ENCODE measurements at regions not wholly inside any gene's neighbourhood (a gene's known extent, or its start where the extent isn't known, plus 50 kb on each side); places are given as distances from the start of the nearest gene placed in this dataset.

GRCh38 chr1:208637181-208637580, 393.0 kb upstream of the PLXNA2 start:
- DNase-seq (ENCODE audit: low read depth), result peak; percentile 8

GRCh38 chr1:208639382-208639781, 395.2 kb upstream of the PLXNA2 start:
- no peak for DNase-seq (ENCODE audit: low read depth)

GRCh38 chr1:208640295-208640694, 396.1 kb upstream of the PLXNA2 start:
- DNase-seq (ENCODE audit: low read depth), result no peak

GRCh38 chr1:208641579-208642280, 397.5 kb upstream of the PLXNA2 start:
- peak; percentile 8 for DNase-seq (ENCODE audit: low read depth)

- DNase-seq (ENCODE audit: low read depth), result no peak
Observed at GRCh38 chr1:208643005-208643597, 398.9 kb upstream of the PLXNA2 start.

- DNase-seq (ENCODE audit: low read depth), result no peak
Observed at GRCh38 chr1:208644401-208645160, 400.4 kb upstream of the PLXNA2 start.

GRCh38 chr1:208646431-208646830, 402.2 kb upstream of the PLXNA2 start:
- no peak for DNase-seq (ENCODE audit: low read depth)

- DNase-seq (ENCODE audit: low read depth), result no peak
Observed at GRCh38 chr1:208648146-208648545, 404.0 kb upstream of the PLXNA2 start.

GRCh38 chr1:208652296-208653160, 408.3 kb upstream of the PLXNA2 start:
- DNase-seq (ENCODE audit: low read depth), result peak; percentile 72

GRCh38 chr1:208653426-208653825, 409.2 kb upstream of the PLXNA2 start:
- DNase-seq (ENCODE audit: low read depth), result peak; percentile 38

- peak; percentile 22 for DNase-seq (ENCODE audit: low read depth)
Observed at GRCh38 chr1:208654241-208654640, 410.1 kb upstream of the PLXNA2 start.

GRCh38 chr1:208665936-208666335, 421.8 kb upstream of the PLXNA2 start:
- no peak for DNase-seq (ENCODE audit: low read depth)

GRCh38 chr1:208668991-208669390, 424.8 kb upstream of the PLXNA2 start:
- DNase-seq (ENCODE audit: low read depth), result no peak

GRCh38 chr1:208670778-208671177, 426.6 kb upstream of the PLXNA2 start:
- no peak for DNase-seq (ENCODE audit: low read depth)

GRCh38 chr1:208681878-208682663, 437.9 kb upstream of the PLXNA2 start:
- DNase-seq (ENCODE audit: low read depth), result no peak

- DNase-seq (ENCODE audit: low read depth), result no peak
Observed at GRCh38 chr1:208682664-208683013, 438.5 kb upstream of the PLXNA2 start.

- DNase-seq (ENCODE audit: low read depth), result no peak
Observed at GRCh38 chr1:208683141-208683540, 439.0 kb upstream of the PLXNA2 start.

GRCh38 chr1:208684192-208684591, 440.0 kb upstream of the PLXNA2 start:
- no peak for DNase-seq (ENCODE audit: low read depth)

- DNase-seq (ENCODE audit: low read depth), result no peak
Observed at GRCh38 chr1:208686592-208686991, 442.4 kb upstream of the PLXNA2 start.

- no peak for DNase-seq (ENCODE audit: low read depth)
Observed at GRCh38 chr1:208688656-208689315, 444.6 kb upstream of the PLXNA2 start.

GRCh38 chr1:208691012-208691411, 446.8 kb upstream of the PLXNA2 start:
- DNase-seq (ENCODE audit: low read depth), result no peak

All from RPMI7951 (cell line).